ENCODE measurements at regions not wholly inside any gene's neighbourhood (a gene's known extent, or its start where the extent isn't known, plus 50 kb on each side); places are given as distances from the start of the nearest gene placed in this dataset.

DNA sequence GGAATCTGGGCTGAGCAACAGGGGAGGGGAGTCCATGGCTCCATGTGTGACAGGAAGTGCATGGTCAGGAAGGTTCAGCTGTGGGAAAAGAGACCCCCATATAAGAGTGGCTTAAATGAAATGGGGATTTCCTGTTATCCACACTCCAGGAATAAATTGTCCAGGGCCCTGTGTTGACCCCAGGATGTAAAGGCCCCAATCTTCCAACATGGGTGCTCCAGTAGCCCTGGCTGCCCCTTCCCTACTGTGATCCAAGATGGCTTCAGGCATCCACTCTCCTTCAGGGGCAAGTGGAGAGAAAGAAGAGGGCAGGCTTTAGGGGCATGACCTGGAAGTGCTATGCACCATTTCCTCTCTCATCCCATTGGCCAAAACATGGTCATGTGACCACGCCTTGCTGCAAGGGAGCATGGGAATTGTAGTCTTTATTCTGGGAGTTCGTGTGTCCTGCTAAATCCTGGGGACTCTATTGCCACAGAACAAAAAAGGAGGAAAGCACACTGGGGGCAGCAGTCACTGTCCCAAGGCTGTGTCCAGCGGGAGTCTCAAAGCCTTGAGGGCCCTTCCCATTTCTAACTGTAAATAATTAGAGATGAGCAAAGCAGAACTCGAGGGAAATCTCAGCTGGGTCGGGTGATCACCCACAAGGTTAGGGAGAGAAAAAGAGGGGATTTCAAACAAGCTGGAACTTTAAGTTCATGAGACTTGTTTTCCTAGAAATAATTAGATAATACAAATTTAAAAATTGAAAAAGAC, 289.2 kb downstream of the ADGRD1 start (continued):
- TF ChIP-seq, protein P1, sequence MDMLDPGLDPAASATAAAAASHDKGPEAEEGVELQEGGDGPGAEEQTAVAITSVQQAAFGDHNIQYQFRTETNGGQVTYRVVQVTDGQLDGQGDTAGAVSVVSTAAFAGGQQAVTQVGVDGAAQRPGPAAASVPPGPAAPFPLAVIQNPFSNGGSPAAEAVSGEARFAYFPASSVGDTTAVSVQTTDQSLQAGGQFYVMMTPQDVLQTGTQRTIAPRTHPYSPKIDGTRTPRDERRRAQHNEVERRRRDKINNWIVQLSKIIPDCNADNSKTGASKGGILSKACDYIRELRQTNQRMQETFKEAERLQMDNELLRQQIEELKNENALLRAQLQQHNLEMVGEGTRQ (CRISPR knock-in tag; IDR thresholded peaks at IDR 0.05), result peak; percentile 96
- TF ChIP-seq ZNF668 (CRISPR knock-in tag; IDR thresholded peaks at IDR 0.05) (peak; percentile 51; the same call in 1 of the 2 replicates), ZNF239 (CRISPR knock-in tag; IDR thresholded peaks at IDR 0.05) (no peak), SP2 (IDR thresholded peaks at IDR 0.05; ENCODE audit: extremely low read depth, low read depth, low read length, poor library complexity, severe bottlenecking) (no peak), ZNF785 (CRISPR knock-in tag; IDR thresholded peaks at IDR 0.05) (no peak), CREB1 (IDR thresholded peaks at IDR 0.05) (no peak), CREB1 (CRISPR knock-in tag; IDR thresholded peaks at IDR 0.05) (no peak), TRIM24 (IDR thresholded peaks at IDR 0.05) (peak in 1 of 2 experiments; percentile 48; a peak in 1 of 4 replicates), CBFA2T2 (conservative IDR thresholded peaks at IDR 0.05) (peak; percentile 79), GTF2A2 (tag; IDR thresholded peaks at IDR 0.05) (no peak), MXI1 (IDR thresholded peaks at IDR 0.05; ENCODE audit: low read depth, low read length) (no peak), MEF2D (tag; conservative IDR thresholded peaks at IDR 0.05; ENCODE audit: low read depth) (peak; percentile 58), ERF (CRISPR knock-in tag; IDR thresholded peaks at IDR 0.05) (no peak)
- TF ChIP-seq, protein P2, sequence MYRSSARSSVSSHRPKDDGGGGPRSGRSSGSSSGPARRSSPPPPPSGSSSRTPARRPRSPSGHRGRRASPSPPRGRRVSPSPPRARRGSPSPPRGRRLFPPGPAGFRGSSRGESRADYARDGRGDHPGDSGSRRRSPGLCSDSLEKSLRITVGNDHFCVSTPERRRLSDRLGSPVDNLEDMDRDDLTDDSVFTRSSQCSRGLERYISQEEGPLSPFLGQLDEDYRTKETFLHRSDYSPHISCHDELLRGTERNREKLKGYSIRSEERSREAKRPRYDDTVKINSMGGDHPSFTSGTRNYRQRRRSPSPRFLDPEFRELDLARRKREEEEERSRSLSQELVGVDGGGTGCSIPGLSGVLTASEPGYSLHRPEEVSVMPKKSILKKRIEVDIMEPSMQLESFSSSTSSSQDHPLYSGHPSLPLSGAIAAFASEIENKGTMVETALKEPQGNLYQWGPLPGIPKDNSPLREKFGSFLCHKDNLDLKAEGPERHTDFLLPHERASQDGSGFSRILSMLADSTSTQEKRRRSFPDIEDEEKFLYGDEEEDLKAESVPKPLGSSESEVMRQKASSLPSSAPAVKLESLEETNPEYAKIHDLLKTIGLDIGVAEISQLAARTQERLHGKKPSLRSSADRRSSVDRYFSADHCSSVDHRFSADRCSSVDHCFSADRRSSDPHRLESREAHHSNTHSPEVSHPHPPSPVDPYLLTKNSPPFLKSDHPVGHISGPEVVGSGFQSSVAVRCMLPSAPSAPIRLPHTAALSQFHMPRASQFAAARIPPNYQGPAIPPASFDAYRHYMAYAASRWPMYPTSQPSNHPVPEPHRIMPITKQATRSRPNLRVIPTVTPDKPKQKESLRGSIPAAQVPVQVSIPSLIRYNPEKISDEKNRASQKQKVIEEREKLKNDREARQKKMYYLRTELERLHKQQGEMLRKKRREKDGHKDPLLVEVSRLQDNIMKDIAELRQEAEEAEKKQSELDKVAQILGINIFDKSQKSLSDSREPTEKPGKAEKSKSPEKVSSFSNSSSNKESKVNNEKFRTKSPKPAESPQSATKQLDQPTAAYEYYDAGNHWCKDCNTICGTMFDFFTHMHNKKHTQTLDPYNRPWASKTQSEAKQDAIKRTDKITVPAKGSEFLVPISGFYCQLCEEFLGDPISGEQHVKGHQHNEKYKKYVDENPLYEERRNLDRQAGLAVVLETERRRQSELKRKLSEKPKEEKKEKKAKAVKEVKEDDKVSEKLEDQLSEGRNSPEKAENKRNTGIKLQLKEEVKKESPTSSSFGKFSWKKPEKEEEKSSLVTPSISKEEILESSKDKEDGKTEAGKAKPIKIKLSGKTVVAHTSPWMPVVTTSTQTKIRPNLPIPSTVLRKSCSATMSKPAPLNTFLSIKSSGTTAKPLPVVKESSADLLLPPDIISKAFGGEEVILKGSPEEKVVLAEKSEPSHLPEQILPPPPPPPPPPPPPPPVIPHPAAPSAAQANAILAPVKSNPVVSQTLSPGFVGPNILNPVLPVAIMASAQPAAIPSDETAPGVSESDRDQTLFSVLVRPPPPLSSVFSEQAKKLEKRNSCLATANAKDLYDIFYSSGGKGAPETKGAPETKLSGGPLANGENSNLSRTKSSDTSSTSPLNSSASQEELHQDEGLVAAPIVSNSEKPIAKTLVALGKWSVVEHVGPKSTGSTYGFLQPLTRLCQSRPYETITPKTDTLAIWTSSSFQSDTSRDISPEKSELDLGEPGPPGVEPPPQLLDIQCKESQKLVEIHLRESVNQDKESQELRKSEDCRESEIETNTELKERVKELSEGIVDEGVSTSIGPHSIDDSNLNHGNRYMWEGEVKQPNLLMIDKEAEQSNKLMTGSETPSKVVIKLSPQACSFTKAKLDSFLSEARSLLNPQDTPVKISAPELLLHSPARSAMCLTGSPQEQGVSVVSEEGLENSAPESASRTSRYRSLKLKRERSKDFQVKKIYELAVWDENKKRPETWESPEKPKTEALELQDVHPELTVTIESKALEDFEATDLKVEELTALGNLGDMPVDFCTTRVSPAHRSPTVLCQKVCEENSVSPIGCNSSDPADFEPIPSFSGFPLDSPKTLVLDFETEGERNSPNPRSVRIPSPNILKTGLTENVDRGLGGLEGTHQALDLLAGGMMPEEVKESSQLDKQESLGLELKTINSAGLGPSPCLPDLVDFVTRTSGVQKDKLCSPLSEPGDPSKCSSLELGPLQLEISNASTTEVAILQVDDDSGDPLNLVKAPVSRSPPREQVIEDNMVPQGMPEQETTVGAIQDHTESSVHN (IDR thresholded peaks at IDR 0.05; ENCODE audit: borderline replicate concordance in 1 of 2, low read depth in 1 of 2), result no peak
- TF ChIP-seq, protein P3, sequence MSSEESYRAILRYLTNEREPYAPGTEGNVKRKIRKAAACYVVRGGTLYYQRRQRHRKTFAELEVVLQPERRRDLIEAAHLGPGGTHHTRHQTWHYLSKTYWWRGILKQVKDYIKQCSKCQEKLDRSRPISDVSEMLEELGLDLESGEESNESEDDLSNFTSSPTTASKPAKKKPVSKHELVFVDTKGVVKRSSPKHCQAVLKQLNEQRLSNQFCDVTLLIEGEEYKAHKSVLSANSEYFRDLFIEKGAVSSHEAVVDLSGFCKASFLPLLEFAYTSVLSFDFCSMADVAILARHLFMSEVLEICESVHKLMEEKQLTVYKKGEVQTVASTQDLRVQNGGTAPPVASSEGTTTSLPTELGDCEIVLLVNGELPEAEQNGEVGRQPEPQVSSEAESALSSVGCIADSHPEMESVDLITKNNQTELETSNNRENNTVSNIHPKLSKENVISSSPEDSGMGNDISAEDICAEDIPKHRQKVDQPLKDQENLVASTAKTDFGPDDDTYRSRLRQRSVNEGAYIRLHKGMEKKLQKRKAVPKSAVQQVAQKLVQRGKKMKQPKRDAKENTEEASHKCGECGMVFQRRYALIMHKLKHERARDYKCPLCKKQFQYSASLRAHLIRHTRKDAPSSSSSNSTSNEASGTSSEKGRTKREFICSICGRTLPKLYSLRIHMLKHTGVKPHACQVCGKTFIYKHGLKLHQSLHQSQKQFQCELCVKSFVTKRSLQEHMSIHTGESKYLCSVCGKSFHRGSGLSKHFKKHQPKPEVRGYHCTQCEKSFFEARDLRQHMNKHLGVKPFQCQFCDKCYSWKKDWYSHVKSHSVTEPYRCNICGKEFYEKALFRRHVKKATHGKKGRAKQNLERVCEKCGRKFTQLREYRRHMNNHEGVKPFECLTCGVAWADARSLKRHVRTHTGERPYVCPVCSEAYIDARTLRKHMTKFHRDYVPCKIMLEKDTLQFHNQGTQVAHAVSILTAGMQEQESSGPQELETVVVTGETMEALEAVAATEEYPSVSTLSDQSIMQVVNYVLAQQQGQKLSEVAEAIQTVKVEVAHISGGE (CRISPR knock-in tag; IDR thresholded peaks at IDR 0.05), result peak in 1 of 3 experiments; percentile 56; a peak in 1 of 6 replicates
